Right lobe of liver (tissue), 6 donors: ENCODE measurements at regions not wholly inside any gene's neighbourhood (a gene's known extent, or its start where the extent isn't known, plus 50 kb on each side); places are given as distances from the start of the nearest gene placed in this dataset.

Experiments
- ATAC-seq, 4 donors: fragments of 200-7000 bp; cut with Tn5 transposase; one replicate each; pipeline ENCODE4 v1.9.1; 2020; ENCODE audit warnings: mild to moderate bottlenecking in 4 of 4, moderate library complexity in 4 of 4
- DNase-seq, 3 donors: peaks; one replicate each; pipeline ENCODE4 v3.0.0-alpha.2; 2020
- H3K27ac ChIP-seq, 3 donors: fragments of 200-600 bp; one replicate each; pipeline ENCODE4 v1.8.0; 2022
- H3K27me3 ChIP-seq, 2 donors: fragments of 200-600 bp; one replicate each; pipeline ENCODE4 v1.8.0; 2022
- H3K36me3 ChIP-seq, 4 donors: fragments of 200-600 bp; sonication (generic) in 1 of 4; one replicate each; pipeline versions ENCODE4 v1.5.1 to v1.8.0; 2017 to 2022; ENCODE audit warnings: control low read depth in 1 of 4
- H3K4me1 ChIP-seq, 4 donors: fragments of 200-600 bp; sonication (generic) in 1 of 4; one replicate each; pipeline versions ENCODE4 v1.5.1 to v1.8.0; 2017 to 2022; ENCODE audit warnings: control low read depth in 1 of 4
- H3K4me3 ChIP-seq, 3 donors: fragments of 200-600 bp; one replicate each; pipeline ENCODE4 v1.8.0; 2022
- H3K9me3 ChIP-seq, 4 donors: fragments of 200-600 bp; sonication (generic) in 1 of 4; one replicate each; pipeline versions ENCODE4 v1.5.1 to v1.8.0; 2017 to 2022; ENCODE audit warnings: control low read depth in 1 of 4
- POLR2A ChIP-seq: fragments of 450-650 bp; IDR thresholded peaks from one replicate; pipeline ENCODE4 v1.6.1; 2017; ENCODE audit warnings: antibody characterized with exemption, mild to moderate bottlenecking
- WGBS: methylation state at CpG from one replicate; pipeline ENCODE4 v1.1.6; 2018; ENCODE audit warnings: low coverage, low lambda C conversion rate; ENCODE audit not compliant: insufficient coverage; ENCODE audit errors: missing lambda C conversion rate; 5-methylcytosine and 5-hydroxymethylcytosine counted together
- intact Hi-C, 2 donors: fragments of 100-400 bp; cut with DNase I; formaldehyde crosslinking; loops; one replicate each; pipeline versions ENCODE4 v1.11.2 to v1.14.1; 2022
- TF ChIP-seq, protein P1 (sequence below), 4 donors: fragments of 200-600 bp in 3 of 4; fragments of 450-650 bp in 1 of 4; IDR thresholded peaks; one replicate each; pipeline versions ENCODE4 v1.5.1 to v1.8.0; 2016 to 2022; ENCODE audit warnings: antibody characterized with exemption in 4 of 4, mild to moderate bottlenecking in 2 of 4
- donor health status: DM: no; HTN: yes; CAD: no.
- donor health status: DM: no; HTN: no; CAD: no.
- donor health status: DM: no; HTN: no; CAD: no.
- donor health status: DM: no; HTN: yes; CAD: no.
- donor health status: DM: no; HTN: yes; CAD: no.

- Histone ChIP-seq H3K27me3 (no peaks in the 10 kb centered on the region), H3K4me3 (no peak overlapping the region), H3K4me1 (no peaks in the 10 kb centered on the region), H3K36me3 (peaks cover 0 to 3% (median under 1%) of the 10 kb centered on the region in 4 donors), H3K9me3 (no peaks in the 10 kb centered on the region), H3K27ac (no peak overlapping the region)
- no peak for ATAC-seq
- DNase-seq, result no peak
- 90% methylated on average over 10 of the region's 10 CpGs for WGBS
- TF ChIP-seq, protein P1, sequence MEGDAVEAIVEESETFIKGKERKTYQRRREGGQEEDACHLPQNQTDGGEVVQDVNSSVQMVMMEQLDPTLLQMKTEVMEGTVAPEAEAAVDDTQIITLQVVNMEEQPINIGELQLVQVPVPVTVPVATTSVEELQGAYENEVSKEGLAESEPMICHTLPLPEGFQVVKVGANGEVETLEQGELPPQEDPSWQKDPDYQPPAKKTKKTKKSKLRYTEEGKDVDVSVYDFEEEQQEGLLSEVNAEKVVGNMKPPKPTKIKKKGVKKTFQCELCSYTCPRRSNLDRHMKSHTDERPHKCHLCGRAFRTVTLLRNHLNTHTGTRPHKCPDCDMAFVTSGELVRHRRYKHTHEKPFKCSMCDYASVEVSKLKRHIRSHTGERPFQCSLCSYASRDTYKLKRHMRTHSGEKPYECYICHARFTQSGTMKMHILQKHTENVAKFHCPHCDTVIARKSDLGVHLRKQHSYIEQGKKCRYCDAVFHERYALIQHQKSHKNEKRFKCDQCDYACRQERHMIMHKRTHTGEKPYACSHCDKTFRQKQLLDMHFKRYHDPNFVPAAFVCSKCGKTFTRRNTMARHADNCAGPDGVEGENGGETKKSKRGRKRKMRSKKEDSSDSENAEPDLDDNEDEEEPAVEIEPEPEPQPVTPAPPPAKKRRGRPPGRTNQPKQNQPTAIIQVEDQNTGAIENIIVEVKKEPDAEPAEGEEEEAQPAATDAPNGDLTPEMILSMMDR (IDR thresholded peaks at IDR 0.05), result no peak
- TF ChIP-seq POLR2A, result no peak
- intact Hi-C loops, result no loop called here
Observed at GRCh38 chr12:111295176-111295575, 73.7 kb downstream of the PHETA1 start.

DNA sequence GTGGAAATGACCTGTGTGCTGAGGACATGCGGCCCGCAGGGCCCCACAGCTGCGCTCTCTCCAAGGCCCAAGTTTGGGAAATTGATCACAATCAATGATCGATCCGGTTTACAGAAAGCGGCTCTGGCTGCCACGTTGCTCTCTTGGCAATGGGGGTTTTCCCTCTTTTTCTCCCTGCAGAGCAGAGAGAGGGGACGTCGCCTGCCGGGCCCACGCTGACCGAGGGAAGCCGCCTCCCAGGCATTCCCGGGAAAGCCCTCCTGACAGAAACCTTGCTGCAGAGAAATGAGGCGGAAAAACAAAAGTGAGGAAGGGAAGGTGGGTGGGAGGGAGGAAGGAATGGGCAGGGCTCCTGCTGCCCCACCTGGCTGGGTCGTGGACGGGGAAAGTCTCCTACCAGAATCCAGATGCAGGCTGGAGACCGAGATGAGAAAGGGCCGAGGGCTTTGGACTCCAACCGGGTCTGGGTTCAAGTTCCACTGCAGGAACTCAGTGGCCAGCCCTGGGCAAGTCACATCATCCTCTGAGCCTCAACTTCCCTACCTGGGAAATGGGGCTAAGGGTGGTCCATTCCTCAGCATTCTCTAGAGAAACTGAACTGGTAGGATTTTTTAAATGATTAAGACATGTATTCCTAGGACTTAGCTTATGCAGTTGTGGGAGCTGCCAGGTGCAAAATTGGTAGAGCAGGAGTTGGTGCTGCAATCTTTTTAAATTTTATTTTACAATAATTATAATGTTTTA, 75.5 kb downstream of the PHETA1 start:
- WGBS, result 90% methylated on average over 8 of the region's 20 CpGs
- ATAC-seq (no peak), DNase-seq (no peak)
- TF ChIP-seq POLR2A, result no peak
- TF ChIP-seq, protein P1 (IDR thresholded peaks at IDR 0.05), result no peak
- Histone ChIP-seq H3K4me1 (no peaks in the 10 kb centered on the region), H3K9me3 (no peaks in the 10 kb centered on the region), H3K27me3 (no peaks in the 10 kb centered on the region), H3K4me3 (no peak overlapping the region), H3K36me3 (peaks cover 0 to 3% (median under 1%) of the 10 kb centered on the region in 4 donors), H3K27ac (no peak overlapping the region)
- intact Hi-C loops, result no loop called here

GRCh38 chr12:111291357-111291756, 77.5 kb downstream of the PHETA1 start:
- intact Hi-C loops, result no loop called here
- no peak overlapping the region for H3K27ac ChIP-seq
- no peak for TF ChIP-seq POLR2A
- TF ChIP-seq, protein P1 (IDR thresholded peaks at IDR 0.05), result no peak
- 83% methylated on average over 4 of the region's 12 CpGs for WGBS
- DNase-seq (no peak), ATAC-seq (no peak)
- no peaks in the 10 kb centered on the region for H3K4me1 ChIP-seq
- H3K9me3 ChIP-seq, result no peaks in the 10 kb centered on the region
- H3K4me3 ChIP-seq, result no peak overlapping the region
- peaks cover 0 to 3% (median under 1%) of the 10 kb centered on the region in 4 donors for H3K36me3 ChIP-seq
- H3K27me3 ChIP-seq, result no peaks in the 10 kb centered on the region

DNA sequence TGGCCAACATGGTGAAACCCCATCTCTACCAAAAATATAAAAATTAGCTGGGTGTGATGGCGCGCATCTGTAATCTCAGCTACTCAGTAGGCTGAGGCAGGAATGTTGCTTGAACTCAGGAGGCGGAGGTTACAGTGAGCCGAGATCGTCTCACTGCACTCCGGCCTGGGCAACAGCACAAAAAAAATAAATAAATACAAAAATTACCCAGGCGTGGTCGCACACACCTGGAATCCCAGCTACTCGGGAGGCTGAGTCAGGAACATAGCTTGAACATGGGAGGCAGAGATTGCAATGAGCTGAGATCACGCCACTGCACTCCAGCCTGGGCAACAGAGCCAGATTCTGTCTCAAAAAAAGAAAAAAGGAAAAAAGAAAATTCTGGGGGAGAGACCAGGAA, 80.1 kb downstream of the PHETA1 start:
- no peak overlapping the region for H3K4me3 ChIP-seq
- no peaks in the 10 kb centered on the region for H3K4me1 ChIP-seq
- peaks cover 0 to 3% (median under 1%) of the 10 kb centered on the region in 4 donors for H3K36me3 ChIP-seq
- no peaks in the 10 kb centered on the region for H3K27me3 ChIP-seq
- H3K27ac ChIP-seq, result no peak overlapping the region
- ATAC-seq (no peak), DNase-seq (no peak)
- WGBS, result 91% methylated on average over 8 of the region's 10 CpGs
- intact Hi-C loops, result no loop called here
- no peaks in the 10 kb centered on the region for H3K9me3 ChIP-seq
- TF ChIP-seq, protein P1 (IDR thresholded peaks at IDR 0.05), result no peak
- TF ChIP-seq POLR2A, result no peak
